K562 (cell line): ENCODE measurements at regions not wholly inside any gene's neighbourhood (a gene's known extent, or its start where the extent isn't known, plus 50 kb on each side); places are given as distances from the start of the nearest gene placed in this dataset.

Experiments
- CBFA2T3 ChIP-seq: fragments of 450-650 bp; IDR thresholded peaks from 2 replicates; pipeline ENCODE4 v1.6.1; 2017
- CHD1 ChIP-seq: fragments of 200-600 bp; sonication (generic); IDR thresholded peaks from one replicate; pipeline ENCODE4 v1.6.1; 2012; ENCODE audit warnings: mild to moderate bottlenecking, moderate library complexity, low read length, inconsistent platforms
- IFI16 ChIP-seq: fragments of 250-450 bp; sonication (Bioruptor Pico); IDR thresholded peaks from 2 replicates; pipeline ENCODE4 v2.1.2; 2022; ENCODE audit warnings: mild to moderate bottlenecking, inconsistent platforms
- MAZ ChIP-seq, 2 experiments: fragments of 450-650 bp in 1 of 2; sonication (generic) in 1 of 2; formaldehyde crosslinking; IDR thresholded peaks in 1 of 2; conservative IDR thresholded peaks in 1 of 2; 2 replicates each; pipeline versions ENCODE4 v1.4.0 to v1.5.0; 2020; ENCODE audit warnings: mild to moderate bottlenecking in 1 of 2, missing genetic modification reagents in 1 of 2
- PYGO2 ChIP-seq: fragments of 450-650 bp; IDR thresholded peaks from 2 replicates; pipeline ENCODE4 v1.6.1; 2016; ENCODE audit warnings: mild to moderate bottlenecking, missing genetic modification characterization, moderate library complexity, missing compliant biosample characterization
- SMARCE1 ChIP-seq: fragments of 450-650 bp; IDR thresholded peaks from 2 replicates; pipeline ENCODE4 v1.7.1; 2016; ENCODE audit warnings: mild to moderate bottlenecking
- SP1 ChIP-seq: sonication (generic); formaldehyde crosslinking; IDR thresholded peaks from 2 replicates; pipeline ENCODE4 v1.8.1; 2022; ENCODE audit warnings: mild to moderate bottlenecking, missing genetic modification reagents
- TSC22D4 ChIP-seq: fragments of 450-650 bp; IDR thresholded peaks from 2 replicates; pipeline ENCODE4 v1.6.1; 2016; ENCODE audit warnings: missing genetic modification characterization, missing biosample characterization, control low read depth
- ZNF143 ChIP-seq: sonication (generic); formaldehyde crosslinking; IDR thresholded peaks from 2 replicates; pipeline ENCODE4 v1.9.0; 2022; ENCODE audit warnings: mild to moderate bottlenecking, missing genetic modification reagents
- ZNF347 ChIP-seq: fragments of 450-650 bp; formaldehyde crosslinking; IDR thresholded peaks from 2 replicates; pipeline ENCODE4 v1.4.0; 2020; ENCODE audit warnings: low read depth, mild to moderate bottlenecking, moderate library complexity
- ZNF764 ChIP-seq: fragments of 250-450 bp; sonication (Bioruptor Pico); IDR thresholded peaks from 2 replicates; pipeline ENCODE4 v1.4.0; 2020; ENCODE audit warnings: low read depth, mild to moderate bottlenecking, moderate library complexity
- ZNF780A ChIP-seq: fragments of 250-450 bp; sonication (Bioruptor Pico); IDR thresholded peaks from 2 replicates; pipeline ENCODE4 v1.5.0; 2021; ENCODE audit warnings: mild to moderate bottlenecking
- TF ChIP-seq, protein P1 (sequence below): fragments of 150-350 bp; conservative IDR thresholded peaks from 2 replicates; pipeline ENCODE4 v1.6.1; 2014; ENCODE audit warnings: low read length
- TF ChIP-seq, protein P2 (sequence below): sonication (generic); formaldehyde crosslinking; IDR thresholded peaks from 2 replicates; pipeline ENCODE4 v1.8.0; 2022; ENCODE audit warnings: mild to moderate bottlenecking, missing genetic modification reagents
- TF ChIP-seq, protein P3 (sequence below): sonication (generic); formaldehyde crosslinking; IDR thresholded peaks from 2 replicates; pipeline ENCODE4 v1.8.1; 2023; ENCODE audit warnings: missing genetic modification reagents, mild to moderate bottlenecking, borderline replicate concordance
- TF ChIP-seq, protein P4 (sequence below): fragments of 450-650 bp; IDR thresholded peaks from 2 replicates; pipeline ENCODE4 v1.6.1; 2014; ENCODE audit warnings: low read depth, mild to moderate bottlenecking, moderate library complexity, borderline replicate concordance
- TF ChIP-seq, protein P5 (sequence below): sonication (generic); formaldehyde crosslinking; IDR thresholded peaks from 2 replicates; pipeline ENCODE4 v1.8.0; 2022; ENCODE audit warnings: missing genetic modification reagents, mild to moderate bottlenecking, borderline replicate concordance

DNA sequence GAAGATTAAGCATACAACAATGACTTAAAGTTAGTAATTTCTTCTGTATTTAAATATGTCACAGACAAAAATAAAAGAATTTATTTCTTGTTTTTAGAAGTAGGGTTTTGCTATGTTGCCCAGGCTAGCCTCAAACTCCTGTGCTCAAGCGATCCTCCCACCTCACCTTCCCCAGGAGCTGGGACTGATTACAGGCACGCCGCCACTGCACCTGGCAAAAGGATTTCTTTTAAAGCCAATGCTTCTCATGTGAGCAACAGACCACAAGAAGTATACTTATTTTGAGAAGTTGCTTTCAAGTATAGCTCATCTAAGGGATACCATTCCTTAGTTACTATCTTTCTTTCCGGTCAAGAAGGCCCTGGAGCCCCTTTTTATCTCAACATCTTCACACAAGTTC is 57.2 kb upstream of the BBS5 start (continued):
- TF ChIP-seq, protein P1, sequence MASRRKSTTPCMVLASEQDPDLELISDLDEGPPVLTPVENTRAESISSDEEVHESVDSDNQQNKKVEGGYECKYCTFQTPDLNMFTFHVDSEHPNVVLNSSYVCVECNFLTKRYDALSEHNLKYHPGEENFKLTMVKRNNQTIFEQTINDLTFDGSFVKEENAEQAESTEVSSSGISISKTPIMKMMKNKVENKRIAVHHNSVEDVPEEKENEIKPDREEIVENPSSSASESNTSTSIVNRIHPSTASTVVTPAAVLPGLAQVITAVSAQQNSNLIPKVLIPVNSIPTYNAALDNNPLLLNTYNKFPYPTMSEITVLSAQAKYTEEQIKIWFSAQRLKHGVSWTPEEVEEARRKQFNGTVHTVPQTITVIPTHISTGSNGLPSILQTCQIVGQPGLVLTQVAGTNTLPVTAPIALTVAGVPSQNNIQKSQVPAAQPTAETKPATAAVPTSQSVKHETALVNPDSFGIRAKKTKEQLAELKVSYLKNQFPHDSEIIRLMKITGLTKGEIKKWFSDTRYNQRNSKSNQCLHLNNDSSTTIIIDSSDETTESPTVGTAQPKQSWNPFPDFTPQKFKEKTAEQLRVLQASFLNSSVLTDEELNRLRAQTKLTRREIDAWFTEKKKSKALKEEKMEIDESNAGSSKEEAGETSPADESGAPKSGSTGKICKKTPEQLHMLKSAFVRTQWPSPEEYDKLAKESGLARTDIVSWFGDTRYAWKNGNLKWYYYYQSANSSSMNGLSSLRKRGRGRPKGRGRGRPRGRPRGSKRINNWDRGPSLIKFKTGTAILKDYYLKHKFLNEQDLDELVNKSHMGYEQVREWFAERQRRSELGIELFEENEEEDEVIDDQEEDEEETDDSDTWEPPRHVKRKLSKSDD = no peak
- TF ChIP-seq, protein P2, sequence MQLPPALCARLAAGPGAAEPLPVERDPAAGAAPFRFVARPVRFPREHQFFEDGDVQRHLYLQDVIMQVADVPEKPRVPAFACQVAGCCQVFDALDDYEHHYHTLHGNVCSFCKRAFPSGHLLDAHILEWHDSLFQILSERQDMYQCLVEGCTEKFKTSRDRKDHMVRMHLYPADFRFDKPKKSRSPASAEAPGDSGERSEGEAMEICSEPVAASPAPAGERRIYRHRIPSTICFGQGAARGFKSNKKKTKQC (CRISPR knock-in tag) = no peak
- TF ChIP-seq MAZ (CRISPR knock-in tag; conservative IDR thresholded peaks at IDR 0.05 in 1 of 2, IDR thresholded peaks at IDR 0.05 in 1 of 2) = no peak
- TF ChIP-seq ZNF764 = no peak
- no peak for TF ChIP-seq PYGO2 (tag)
- TF ChIP-seq IFI16 (CRISPR knock-in tag) = no peak
- TF ChIP-seq, protein P3, sequence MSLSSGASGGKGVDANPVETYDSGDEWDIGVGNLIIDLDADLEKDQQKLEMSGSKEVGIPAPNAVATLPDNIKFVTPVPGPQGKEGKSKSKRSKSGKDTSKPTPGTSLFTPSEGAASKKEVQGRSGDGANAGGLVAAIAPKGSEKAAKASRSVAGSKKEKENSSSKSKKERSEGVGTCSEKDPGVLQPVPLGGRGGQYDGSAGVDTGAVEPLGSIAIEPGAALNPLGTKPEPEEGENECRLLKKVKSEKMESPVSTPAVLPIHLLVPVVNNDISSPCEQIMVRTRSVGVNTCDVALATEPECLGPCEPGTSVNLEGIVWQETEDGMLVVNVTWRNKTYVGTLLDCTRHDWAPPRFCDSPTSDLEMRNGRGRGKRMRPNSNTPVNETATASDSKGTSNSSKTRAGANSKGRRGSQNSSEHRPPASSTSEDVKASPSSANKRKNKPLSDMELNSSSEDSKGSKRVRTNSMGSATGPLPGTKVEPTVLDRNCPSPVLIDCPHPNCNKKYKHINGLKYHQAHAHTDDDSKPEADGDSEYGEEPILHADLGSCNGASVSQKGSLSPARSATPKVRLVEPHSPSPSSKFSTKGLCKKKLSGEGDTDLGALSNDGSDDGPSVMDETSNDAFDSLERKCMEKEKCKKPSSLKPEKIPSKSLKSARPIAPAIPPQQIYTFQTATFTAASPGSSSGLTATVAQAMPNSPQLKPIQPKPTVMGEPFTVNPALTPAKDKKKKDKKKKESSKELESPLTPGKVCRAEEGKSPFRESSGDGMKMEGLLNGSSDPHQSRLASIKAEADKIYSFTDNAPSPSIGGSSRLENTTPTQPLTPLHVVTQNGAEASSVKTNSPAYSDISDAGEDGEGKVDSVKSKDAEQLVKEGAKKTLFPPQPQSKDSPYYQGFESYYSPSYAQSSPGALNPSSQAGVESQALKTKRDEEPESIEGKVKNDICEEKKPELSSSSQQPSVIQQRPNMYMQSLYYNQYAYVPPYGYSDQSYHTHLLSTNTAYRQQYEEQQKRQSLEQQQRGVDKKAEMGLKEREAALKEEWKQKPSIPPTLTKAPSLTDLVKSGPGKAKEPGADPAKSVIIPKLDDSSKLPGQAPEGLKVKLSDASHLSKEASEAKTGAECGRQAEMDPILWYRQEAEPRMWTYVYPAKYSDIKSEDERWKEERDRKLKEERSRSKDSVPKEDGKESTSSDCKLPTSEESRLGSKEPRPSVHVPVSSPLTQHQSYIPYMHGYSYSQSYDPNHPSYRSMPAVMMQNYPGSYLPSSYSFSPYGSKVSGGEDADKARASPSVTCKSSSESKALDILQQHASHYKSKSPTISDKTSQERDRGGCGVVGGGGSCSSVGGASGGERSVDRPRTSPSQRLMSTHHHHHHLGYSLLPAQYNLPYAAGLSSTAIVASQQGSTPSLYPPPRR (CRISPR knock-in tag) = no peak
- TF ChIP-seq SP1 (CRISPR knock-in tag) = no peak
- TF ChIP-seq TSC22D4 (tag) = no peak
- no peak for TF ChIP-seq CHD1
- TF ChIP-seq ZNF780A (CRISPR knock-in tag) = no peak
- TF ChIP-seq CBFA2T3 = peak; percentile 11; the same call in 1 of the 2 replicates
- TF ChIP-seq, protein P4, sequence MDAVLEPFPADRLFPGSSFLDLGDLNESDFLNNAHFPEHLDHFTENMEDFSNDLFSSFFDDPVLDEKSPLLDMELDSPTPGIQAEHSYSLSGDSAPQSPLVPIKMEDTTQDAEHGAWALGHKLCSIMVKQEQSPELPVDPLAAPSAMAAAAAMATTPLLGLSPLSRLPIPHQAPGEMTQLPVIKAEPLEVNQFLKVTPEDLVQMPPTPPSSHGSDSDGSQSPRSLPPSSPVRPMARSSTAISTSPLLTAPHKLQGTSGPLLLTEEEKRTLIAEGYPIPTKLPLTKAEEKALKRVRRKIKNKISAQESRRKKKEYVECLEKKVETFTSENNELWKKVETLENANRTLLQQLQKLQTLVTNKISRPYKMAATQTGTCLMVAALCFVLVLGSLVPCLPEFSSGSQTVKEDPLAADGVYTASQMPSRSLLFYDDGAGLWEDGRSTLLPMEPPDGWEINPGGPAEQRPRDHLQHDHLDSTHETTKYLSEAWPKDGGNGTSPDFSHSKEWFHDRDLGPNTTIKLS = no peak
- no peak for TF ChIP-seq ZNF143 (CRISPR knock-in tag)
- TF ChIP-seq, protein P5, sequence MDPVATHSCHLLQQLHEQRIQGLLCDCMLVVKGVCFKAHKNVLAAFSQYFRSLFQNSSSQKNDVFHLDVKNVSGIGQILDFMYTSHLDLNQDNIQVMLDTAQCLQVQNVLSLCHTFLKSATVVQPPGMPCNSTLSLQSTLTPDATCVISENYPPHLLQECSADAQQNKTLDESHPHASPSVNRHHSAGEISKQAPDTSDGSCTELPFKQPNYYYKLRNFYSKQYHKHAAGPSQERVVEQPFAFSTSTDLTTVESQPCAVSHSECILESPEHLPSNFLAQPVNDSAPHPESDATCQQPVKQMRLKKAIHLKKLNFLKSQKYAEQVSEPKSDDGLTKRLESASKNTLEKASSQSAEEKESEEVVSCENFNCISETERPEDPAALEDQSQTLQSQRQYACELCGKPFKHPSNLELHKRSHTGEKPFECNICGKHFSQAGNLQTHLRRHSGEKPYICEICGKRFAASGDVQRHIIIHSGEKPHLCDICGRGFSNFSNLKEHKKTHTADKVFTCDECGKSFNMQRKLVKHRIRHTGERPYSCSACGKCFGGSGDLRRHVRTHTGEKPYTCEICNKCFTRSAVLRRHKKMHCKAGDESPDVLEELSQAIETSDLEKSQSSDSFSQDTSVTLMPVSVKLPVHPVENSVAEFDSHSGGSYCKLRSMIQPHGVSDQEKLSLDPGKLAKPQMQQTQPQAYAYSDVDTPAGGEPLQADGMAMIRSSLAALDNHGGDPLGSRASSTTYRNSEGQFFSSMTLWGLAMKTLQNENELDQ (CRISPR knock-in tag) = no peak
- TF ChIP-seq ZNF347 (CRISPR knock-in tag) = no peak
- TF ChIP-seq SMARCE1 = peak; percentile 40; the same call in 1 of the 2 replicates
